ENCODE measurements at regions not wholly inside any gene's neighbourhood (a gene's known extent, or its start where the extent isn't known, plus 50 kb on each side); places are given as distances from the start of the nearest gene placed in this dataset.

- TF ChIP-seq CTCF (IDR thresholded peaks at IDR 0.05) (no peak), POLR2A (IDR thresholded peaks at IDR 0.05) (no peak)
These were observed 718.8 kb downstream of the MAT2B start for GRCh38 chr5:164224236-164224635.

Data from thyroid gland (tissue), 4 donors.